Nephron progenitor cell (in vitro differentiated cells): ENCODE measurements at regions not wholly inside any gene's neighbourhood (a gene's known extent, or its start where the extent isn't known, plus 50 kb on each side); places are given as distances from the start of the nearest gene placed in this dataset.

Experiments used
- DNase-seq: peaks from one replicate; pipeline ENCODE4 v3.0.0; 2021
- H3K27ac Mint-ChIP-seq: 2 replicates; pipeline ENCODE4 v1.8.0; 2021; ENCODE audit warnings: mild to moderate bottlenecking, moderate library complexity, mixed read lengths
- H3K27me3 Mint-ChIP-seq: 2 replicates; pipeline ENCODE4 v1.8.0; 2021; ENCODE audit warnings: mild to moderate bottlenecking, low read depth, mixed read lengths; ENCODE audit not compliant: poor library complexity
- H3K36me3 Mint-ChIP-seq: 2 replicates; pipeline ENCODE4 v1.8.0; 2021; ENCODE audit warnings: low read depth, mixed read lengths
- H3K4me1 Mint-ChIP-seq: 2 replicates; pipeline ENCODE4 v1.8.0; 2021; ENCODE audit warnings: mixed read lengths
- H3K4me3 Mint-ChIP-seq: 2 replicates; pipeline ENCODE4 v1.8.0; 2021; ENCODE audit warnings: mild to moderate bottlenecking, moderate library complexity, mixed read lengths
- H3K9me3 Mint-ChIP-seq: 2 replicates; pipeline ENCODE4 v1.8.0; 2021; ENCODE audit warnings: mild to moderate bottlenecking, moderate library complexity, mixed read lengths
- TF ChIP-seq, protein P1 (sequence below): fragments of 200-600 bp; sonication (generic); IDR thresholded peaks from 2 replicates; pipeline ENCODE4 v1.5.0; 2021; ENCODE audit warnings: antibody characterized with exemption

DNA sequence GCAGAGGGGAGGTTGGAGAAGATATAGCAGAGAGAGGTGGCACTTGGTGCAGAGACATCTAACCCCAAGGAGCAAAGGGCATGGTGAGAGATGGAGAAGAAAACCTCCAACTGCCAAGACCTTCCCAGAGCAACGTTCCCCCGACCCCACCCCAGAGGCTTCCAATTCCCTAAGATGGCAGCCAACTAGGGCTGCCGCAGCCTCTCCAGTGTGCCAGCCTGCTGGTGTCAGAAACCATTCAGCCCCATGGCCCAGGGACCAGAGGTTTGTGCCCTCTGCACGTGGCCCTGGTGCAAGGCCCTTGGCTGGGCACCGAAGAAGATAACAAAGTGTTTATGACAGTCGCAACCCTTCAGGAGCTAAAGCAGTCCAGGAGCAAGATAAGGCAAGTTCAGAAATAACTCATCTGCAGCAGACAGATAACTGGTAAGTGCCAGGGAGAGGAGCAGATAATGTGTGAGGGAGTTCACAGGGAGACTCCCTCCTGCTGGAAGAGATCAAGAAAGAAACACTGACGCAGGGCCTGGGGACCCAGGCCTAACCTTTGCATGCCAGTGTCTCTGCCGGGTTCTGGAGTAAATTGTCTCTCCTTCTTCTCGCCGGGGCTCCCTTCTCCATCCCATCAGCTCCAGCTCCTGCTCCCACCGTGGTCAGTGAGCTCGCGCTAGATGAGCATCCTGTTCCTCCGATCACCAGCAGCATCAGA, 66.1 kb upstream of the ID2 start:
- Mint-ChIP-seq H3K27ac (peak overlapping the region; percentile 46), H3K4me1 (peaks cover 67% of the 10 kb centered on the region), H3K27me3 (peaks cover 13% of the 10 kb centered on the region), H3K36me3 (peaks cover 15% of the 10 kb centered on the region), H3K4me3 (no peak overlapping the region), H3K9me3 (peaks cover 12% of the 10 kb centered on the region)
- no peak for DNase-seq
- TF ChIP-seq, protein P1, sequence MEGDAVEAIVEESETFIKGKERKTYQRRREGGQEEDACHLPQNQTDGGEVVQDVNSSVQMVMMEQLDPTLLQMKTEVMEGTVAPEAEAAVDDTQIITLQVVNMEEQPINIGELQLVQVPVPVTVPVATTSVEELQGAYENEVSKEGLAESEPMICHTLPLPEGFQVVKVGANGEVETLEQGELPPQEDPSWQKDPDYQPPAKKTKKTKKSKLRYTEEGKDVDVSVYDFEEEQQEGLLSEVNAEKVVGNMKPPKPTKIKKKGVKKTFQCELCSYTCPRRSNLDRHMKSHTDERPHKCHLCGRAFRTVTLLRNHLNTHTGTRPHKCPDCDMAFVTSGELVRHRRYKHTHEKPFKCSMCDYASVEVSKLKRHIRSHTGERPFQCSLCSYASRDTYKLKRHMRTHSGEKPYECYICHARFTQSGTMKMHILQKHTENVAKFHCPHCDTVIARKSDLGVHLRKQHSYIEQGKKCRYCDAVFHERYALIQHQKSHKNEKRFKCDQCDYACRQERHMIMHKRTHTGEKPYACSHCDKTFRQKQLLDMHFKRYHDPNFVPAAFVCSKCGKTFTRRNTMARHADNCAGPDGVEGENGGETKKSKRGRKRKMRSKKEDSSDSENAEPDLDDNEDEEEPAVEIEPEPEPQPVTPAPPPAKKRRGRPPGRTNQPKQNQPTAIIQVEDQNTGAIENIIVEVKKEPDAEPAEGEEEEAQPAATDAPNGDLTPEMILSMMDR, result no peak

DNA sequence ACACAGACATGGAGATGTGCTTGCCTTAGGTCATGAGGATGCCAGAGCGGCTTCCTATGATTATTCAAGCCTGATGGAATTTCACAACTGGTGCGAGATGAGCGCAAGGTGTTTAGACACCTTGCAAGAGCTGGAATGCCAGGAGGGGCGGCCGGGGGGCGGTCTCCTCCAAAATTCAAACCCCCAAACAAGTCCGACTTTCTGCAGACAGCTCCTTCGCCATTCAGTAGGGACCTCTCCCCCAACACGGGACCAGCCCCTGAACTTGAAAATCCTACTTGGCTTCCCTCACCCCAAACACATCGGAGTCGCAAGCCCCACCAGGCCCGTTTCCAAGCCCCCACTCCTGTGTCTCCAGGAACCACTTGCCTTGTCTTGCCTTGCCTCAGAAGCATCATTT, 64.8 kb upstream of the ID2 start:
- peaks cover 10% of the 10 kb centered on the region for H3K9me3 Mint-ChIP-seq
- H3K36me3 Mint-ChIP-seq, result peaks cover 11% of the 10 kb centered on the region
- TF ChIP-seq, protein P1, result no peak
- no peak overlapping the region for H3K4me3 Mint-ChIP-seq
- H3K4me1 Mint-ChIP-seq, result peaks cover 64% of the 10 kb centered on the region
- H3K27ac Mint-ChIP-seq, result no peak overlapping the region
- peaks cover 13% of the 10 kb centered on the region for H3K27me3 Mint-ChIP-seq
- no peak for DNase-seq

DNA sequence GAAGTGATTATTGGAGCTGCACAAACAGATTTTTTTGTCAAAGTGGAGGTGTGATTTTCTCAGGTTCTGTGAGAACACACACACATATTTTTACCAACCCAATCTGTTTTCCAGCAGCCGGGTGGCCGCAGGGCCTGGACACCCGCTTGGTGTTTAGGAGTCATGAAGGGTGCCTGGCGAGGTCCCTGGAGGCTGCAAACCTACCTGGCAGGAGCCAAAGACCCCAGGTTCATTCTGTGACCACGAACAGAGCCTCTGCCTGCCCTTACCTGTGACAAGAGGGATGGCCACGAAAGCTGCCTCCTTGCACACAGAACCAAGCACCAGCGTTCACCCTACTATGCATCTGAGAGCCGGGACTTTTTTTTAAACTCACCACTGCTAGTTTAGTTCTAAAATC, 64.3 kb upstream of the ID2 start:
- H3K27me3 Mint-ChIP-seq, result peaks cover 13% of the 10 kb centered on the region
- H3K4me3 Mint-ChIP-seq, result no peak overlapping the region
- no peak overlapping the region for H3K27ac Mint-ChIP-seq
- DNase-seq, result no peak
- H3K4me1 Mint-ChIP-seq, result peaks cover 64% of the 10 kb centered on the region
- peaks cover 10% of the 10 kb centered on the region for H3K9me3 Mint-ChIP-seq
- TF ChIP-seq, protein P1, result no peak
- H3K36me3 Mint-ChIP-seq, result peaks cover 11% of the 10 kb centered on the region

DNA sequence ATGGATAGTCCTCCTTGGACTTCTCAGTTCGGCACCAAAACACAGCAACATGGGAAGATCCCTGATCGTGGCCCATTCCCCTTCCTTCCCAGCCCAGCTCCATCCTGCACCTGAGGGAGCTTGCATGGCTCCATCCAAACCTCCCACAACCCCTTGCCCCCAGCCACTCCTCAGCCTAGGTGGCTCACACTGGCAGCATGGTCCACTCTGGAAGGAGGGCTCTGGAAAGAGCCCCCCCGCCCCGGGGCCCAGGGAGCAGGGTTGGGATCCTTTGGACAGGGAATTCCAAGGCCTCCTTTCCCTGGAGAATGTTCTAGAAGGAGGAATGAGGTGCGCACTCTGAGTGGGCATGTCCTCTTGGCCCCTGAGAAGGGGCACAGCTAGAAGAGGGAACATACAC, 62.8 kb upstream of the ID2 start:
- TF ChIP-seq, protein P1, result no peak
- H3K27ac Mint-ChIP-seq, result no peak overlapping the region
- H3K9me3 Mint-ChIP-seq, result peaks cover 10% of the 10 kb centered on the region
- H3K4me3 Mint-ChIP-seq, result no peak overlapping the region
- peaks cover 18% of the 10 kb centered on the region for H3K27me3 Mint-ChIP-seq
- no peak for DNase-seq
- peaks cover 67% of the 10 kb centered on the region for H3K4me1 Mint-ChIP-seq
- peaks cover 11% of the 10 kb centered on the region for H3K36me3 Mint-ChIP-seq

DNA sequence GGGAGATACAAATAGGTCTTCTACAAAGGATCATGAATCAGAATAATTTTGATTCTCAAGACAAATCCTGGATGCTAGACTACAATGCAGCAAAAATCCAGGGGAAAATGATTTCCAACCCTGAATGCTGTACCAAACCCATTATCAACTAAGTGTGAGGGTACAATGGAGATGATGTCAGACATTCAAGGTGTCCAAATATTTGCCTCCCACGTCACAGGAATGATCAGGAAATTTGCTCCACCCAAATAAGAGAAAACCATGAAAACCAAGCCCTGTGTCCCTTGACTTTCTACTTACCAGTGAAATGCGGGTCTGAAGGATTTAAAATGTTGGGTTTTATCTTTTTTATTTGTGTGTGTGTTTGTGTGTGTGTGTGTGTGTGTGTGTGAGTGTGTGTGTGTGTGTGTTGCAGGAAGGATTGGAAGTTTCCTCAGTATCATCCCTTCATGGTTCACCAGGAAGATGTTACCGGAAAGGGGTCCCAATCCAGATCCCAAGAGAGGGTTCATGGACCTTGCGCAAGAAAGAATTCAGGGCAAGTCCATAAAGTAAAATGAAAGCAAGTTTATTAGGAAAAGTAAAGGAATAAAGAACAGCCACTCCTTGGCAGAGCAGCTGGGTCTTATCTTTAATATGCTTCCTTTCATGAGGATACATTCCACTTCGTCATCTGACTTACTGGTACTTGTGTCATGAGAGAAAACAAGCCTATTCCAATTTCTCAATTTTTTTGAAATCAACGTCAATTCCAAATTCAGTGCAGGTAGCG, 61.1 kb upstream of the ID2 start:
- H3K36me3 Mint-ChIP-seq, result peaks cover 5% of the 10 kb centered on the region
- H3K4me1 Mint-ChIP-seq, result peaks cover 61% of the 10 kb centered on the region
- H3K9me3 Mint-ChIP-seq, result peaks cover 4% of the 10 kb centered on the region
- H3K27me3 Mint-ChIP-seq, result peaks cover 14% of the 10 kb centered on the region
- TF ChIP-seq, protein P1, result no peak
- no peak overlapping the region for H3K27ac Mint-ChIP-seq
- no peak for DNase-seq
- no peak overlapping the region for H3K4me3 Mint-ChIP-seq
